HG02852 (cell line): ENCODE measurements at regions not wholly inside any gene's neighbourhood (a gene's known extent, or its start where the extent isn't known, plus 50 kb on each side); places are given as distances from the start of the nearest gene placed in this dataset.

Source experiments
- ATAC-seq: cut with Tn5 transposase; IDR thresholded peaks from one replicate; pipeline ENCODE4 v1.9.1; 2021; ENCODE audit warnings: mild to moderate bottlenecking, moderate library complexity; ENCODE audit not compliant: unreplicated experiment

GRCh38 chr2:146481629-146482028 is 1363.2 kb upstream of the ACVR2A start:
- ATAC-seq = no peak

DNA sequence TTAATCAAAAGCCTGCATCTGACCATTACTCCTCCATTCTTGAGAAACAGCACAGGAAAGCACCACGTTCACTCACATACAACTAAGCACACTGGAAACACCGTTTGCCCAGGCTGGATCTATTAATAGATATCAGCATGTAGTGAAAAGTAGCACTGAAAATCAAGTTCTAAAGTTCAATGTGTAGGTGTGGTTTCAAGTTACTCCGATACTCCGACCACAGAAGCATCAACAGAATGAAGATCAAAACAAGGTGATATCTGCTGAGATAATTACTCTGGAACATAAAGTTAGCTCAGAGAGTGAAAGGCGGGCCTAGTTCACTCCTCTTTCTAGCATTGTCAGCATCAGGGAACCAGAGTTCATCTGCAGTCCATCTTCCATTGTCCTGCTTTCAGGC is 1367.4 kb upstream of the ACVR2A start:
- ATAC-seq = peak; percentile 64

DNA sequence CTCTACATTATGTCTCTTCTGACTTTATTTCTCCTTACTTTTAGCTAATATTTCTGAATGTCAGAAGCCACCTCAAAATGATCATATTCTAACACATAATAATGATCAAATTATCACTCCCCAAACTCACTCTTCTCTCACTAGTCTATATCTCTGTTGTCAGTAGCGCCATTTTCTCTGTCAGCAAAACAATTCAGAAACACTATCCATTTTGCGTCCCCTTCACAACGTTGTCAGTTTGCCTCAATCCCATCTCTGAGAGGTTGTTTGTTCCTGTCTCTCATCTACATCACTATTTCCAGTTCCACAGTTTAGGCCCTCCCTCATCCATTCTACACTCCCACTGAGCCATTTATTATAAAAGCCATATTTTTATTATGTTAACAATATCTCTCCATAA is 1376.3 kb upstream of the ACVR2A start:
- ATAC-seq = no peak

GRCh38 chr2:146467425-146467824 is 1377.4 kb upstream of the ACVR2A start:
- no peak for ATAC-seq

GRCh38 chr2:146465460-146465859 is 1379.4 kb upstream of the ACVR2A start:
- no peak for ATAC-seq

- peak; percentile 68 for ATAC-seq
Observed at GRCh38 chr2:146461068-146461467, 1383.8 kb upstream of the ACVR2A start.

GRCh38 chr2:146458585-146458984 is 1386.2 kb upstream of the ACVR2A start:
- ATAC-seq = no peak

- no peak for ATAC-seq
Observed at GRCh38 chr2:146457221-146457620, 1387.6 kb upstream of the ACVR2A start.

GRCh38 chr2:146455325-146455724 is 1389.5 kb upstream of the ACVR2A start:
- no peak for ATAC-seq

DNA sequence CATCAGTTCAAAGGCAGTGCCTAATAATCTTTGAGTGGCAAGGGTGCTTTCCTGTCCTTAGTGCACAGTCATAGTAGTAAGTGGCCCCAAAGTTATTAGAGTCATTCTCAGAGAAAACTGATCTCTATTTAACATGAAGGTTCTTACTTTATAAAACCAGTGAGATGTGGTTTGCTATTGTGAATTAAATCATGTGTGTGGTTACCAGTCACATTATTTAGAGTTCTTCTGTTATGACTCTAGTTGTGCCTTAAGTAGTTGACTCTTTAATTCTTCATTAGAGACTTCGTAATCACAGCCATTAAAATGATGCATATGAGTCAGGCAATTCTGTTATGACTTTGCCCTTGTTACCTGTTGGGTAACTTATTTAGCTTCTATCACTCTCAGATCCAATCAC is 1392.9 kb upstream of the ACVR2A start:
- peak; percentile 75 for ATAC-seq

- no peak for ATAC-seq
Observed at GRCh38 chr2:146450131-146450530, 1394.7 kb upstream of the ACVR2A start.

DNA sequence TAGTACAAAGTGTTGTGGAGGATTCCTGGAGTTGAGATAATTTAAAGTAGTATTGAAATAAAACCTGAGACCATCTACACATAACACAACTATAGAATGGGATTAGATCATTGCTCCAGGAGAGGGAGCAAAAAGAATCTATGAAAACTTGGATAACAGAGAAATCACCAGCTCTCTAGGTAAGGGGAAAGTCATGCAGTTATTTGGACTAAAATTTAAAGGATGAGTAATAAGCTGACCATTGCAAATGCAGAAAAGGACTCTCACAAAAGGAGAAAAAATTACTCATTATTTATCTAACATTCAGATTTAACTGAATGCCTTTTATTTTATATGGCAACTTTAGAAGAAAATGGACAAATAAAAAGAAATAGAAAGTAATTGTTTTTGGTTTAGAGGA is 1399.8 kb upstream of the ACVR2A start:
- ATAC-seq = no peak

DNA sequence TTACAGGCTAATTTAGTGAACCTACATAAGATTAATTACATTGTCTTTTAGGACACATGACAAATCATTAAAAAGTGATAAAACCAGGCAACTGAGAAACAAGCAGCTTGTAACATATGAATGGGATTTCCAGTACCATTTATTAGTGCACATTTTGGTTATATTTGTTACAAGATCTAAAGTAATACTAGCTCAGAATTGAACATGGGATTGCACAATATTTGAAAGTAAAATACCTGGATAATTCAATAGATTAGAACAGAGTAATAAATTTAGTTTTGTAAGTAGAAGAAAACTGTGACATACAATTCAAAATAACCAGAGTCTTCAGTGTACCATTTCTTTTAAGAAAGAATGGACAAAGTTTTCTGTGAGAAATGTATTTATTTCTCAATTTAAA is 1400.7 kb upstream of the ACVR2A start:
- ATAC-seq = no peak

DNA sequence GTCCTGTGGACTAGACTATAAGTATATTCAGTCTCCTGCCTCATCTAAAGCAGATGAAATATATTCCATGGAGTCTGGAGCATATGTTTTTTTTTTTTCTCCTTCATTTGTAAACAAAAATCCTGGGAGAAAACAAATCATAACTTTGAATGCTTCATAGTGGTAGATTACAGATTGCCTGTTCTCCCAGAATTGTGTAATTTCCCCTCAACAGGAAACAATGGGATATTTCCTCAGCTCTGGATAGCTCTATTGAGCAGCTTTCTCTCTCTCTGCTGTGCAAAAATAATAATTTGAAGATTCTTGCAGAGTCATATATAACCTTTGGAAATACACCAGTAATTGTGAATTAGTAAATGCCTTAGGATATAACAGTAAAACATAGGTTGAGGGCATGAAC is 1406.6 kb upstream of the ACVR2A start:
- no peak for ATAC-seq

DNA sequence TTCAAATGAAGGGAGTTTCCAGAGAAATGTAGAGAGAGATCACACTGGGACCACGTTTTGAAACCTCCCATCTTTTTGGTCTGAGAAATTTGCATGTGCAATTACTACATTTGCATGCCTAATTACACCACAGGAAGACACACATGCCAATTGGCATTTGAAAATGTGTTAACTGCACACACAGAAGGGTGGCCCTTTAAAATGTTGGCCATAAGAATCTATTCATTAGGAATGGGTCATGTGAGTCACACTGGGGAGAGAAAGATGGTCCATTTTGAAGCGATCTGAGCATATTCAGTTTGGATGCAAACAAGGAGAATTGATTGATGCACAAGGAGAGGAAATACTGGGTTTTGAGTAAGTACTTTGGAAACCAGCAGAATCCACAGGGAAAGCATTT is 1407.1 kb upstream of the ACVR2A start:
- ATAC-seq = no peak

- ATAC-seq = no peak
Observed at GRCh38 chr2:146433116-146433875, 1411.5 kb upstream of the ACVR2A start.

DNA sequence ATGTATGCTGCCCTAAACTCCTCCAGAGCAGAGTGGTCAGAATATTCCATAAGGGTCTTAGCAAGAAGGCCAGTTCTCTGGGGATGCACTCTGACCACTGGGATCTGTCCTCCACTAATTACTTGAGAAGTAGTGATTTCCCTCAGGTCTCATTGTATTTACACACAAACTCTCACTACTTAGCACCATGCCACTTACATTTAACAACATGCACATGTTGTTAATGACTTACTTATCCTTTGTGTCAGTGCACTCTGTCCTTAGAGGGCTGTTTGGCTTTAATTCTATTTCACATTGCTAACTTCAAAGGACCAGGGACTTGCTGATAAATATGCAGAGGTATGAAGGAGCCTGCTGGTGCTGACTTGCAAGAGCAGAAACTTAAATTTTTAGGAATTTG is 1415.5 kb upstream of the ACVR2A start:
- ATAC-seq = no peak

GRCh38 chr2:146417942-146418341 is 1426.9 kb upstream of the ACVR2A start:
- ATAC-seq = no peak

DNA sequence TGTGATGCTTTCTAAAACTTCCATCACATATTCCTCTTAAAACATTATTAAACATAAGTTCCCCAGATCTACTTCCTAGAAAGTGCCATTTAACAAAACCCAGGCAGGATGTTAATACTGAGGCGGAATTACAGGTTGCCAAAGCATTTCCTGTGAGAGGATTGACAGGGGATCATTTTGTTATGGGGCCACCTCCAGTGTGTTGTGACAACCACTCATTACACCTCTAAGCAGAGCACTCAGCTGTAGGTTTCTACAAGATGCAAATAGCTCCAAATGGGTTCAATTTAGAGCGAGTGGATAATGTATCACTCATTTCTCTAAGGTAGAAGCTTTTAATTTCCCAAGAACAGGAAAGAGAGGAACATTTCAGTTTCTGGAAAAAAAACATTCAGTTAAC is 1429.5 kb upstream of the ACVR2A start:
- no peak for ATAC-seq

GRCh38 chr2:146414456-146414855 is 1430.4 kb upstream of the ACVR2A start:
- ATAC-seq = no peak

DNA sequence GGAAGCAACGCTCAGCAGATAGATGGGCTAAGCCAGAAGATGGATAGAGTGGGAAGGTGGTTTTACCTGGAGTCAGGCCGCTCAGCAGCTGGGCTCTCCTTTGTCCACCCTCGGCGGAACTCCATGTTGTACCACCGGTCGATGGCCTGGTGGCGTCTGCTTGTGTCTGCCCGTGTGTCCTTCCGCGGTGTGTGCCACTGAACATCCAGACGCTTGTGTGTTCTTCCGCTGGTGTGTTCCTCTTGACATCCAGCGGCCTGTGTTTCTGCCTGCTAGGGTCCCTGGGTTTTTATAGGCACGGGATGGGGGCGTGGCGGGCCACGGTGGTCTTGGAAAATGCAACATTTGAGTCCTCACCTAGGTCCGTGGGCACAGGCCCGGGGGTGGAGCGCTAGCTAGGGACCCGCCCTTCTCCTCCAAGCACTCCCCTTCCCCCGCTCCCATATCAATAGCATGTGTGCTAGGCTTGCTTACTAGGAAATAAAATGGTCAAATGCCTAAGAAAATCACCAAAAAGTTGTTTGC is 1431.7 kb upstream of the ACVR2A start:
- ATAC-seq = no peak

- no peak for ATAC-seq
Observed at GRCh38 chr2:146412625-146413024, 1432.2 kb upstream of the ACVR2A start.
